ENCODE measurements at regions not wholly inside any gene's neighbourhood (a gene's known extent, or its start where the extent isn't known, plus 50 kb on each side); places are given as distances from the start of the nearest gene placed in this dataset.

- no peaks in the 10 kb centered on the region for H4K20me1 ChIP-seq (ENCODE audit: control insufficient read depth, insufficient read depth, insufficient read length)
- H3K4ac ChIP-seq (ENCODE audit: low read depth, low read length) = no peak overlapping the region
- no peak overlapping the region for H3K23ac ChIP-seq (ENCODE audit: insufficient read length, low read depth, low read length)
- no peak overlapping the region for H2BK12ac ChIP-seq (ENCODE audit: insufficient read length, low read depth, low read length)
- H4K91ac ChIP-seq (ENCODE audit: insufficient read length, low read depth, low read length) = no peak overlapping the region
- no peaks in the 10 kb centered on the region for H3K23me2 ChIP-seq (ENCODE audit: insufficient read length, low read depth, low read length, poor library complexity, severe bottlenecking)
- H3K9ac ChIP-seq (ENCODE audit: extremely low read depth, insufficient read length, low read length) = no peak overlapping the region
- H2AK5ac ChIP-seq (ENCODE audit: insufficient read length, low read length) = no peak overlapping the region
- no peak overlapping the region for H3T11ph ChIP-seq (ENCODE audit: low read length)
- no peak overlapping the region for H3K4me2 ChIP-seq (ENCODE audit: insufficient read depth, insufficient read length, low read length)
- H3K27ac ChIP-seq (ENCODE audit: insufficient read length, low read depth, low read length) = no peak overlapping the region
- H2BK120ac ChIP-seq (ENCODE audit: low read depth, low read length, poor library complexity, severe bottlenecking) = no peak overlapping the region
- H4K8ac ChIP-seq (replicated peaks; ENCODE audit: insufficient read length, low read depth, low read length) = no peak overlapping the region
- peaks cover 48 to 51% of the 10 kb centered on the region in 2 experiments for H3K9me3 Mint-ChIP-seq
- no peak overlapping the region for H3K4me3 Mint-ChIP-seq
- no peak overlapping the region for H3K18ac ChIP-seq (ENCODE audit: insufficient read length, low read depth, low read length)
- H2AFZ ChIP-seq (ENCODE audit: low read length) = no peak overlapping the region
- no peaks in the 10 kb centered on the region; the same call in none of the 2 replicates for H3K27me3 Mint-ChIP-seq (ENCODE audit: low read depth)
- TF ChIP-seq CTCF (conservative IDR thresholded peaks at IDR 0.05) = no peak
- peaks cover 8% of the 10 kb centered on the region for H3K9me3 ChIP-seq (ENCODE audit: control insufficient read depth, low read depth, low read length)
- no peaks in the 10 kb centered on the region for H3K27me3 ChIP-seq (ENCODE audit: insufficient read depth, low read length)
- no peak overlapping the region for H3K14ac ChIP-seq (ENCODE audit: insufficient read depth, low read length)
- no peak overlapping the region for H3K27ac Mint-ChIP-seq
- no peaks in the 10 kb centered on the region for H3K4me1 ChIP-seq (ENCODE audit: insufficient read depth, low read length)
- H4K5ac ChIP-seq (ENCODE audit: insufficient read length, low read depth, low read length) = no peak overlapping the region
- DNase-seq = no peak
- H3K79me2 ChIP-seq (ENCODE audit: insufficient read depth, low read length) = no peaks in the 10 kb centered on the region
- no peak overlapping the region for H3K56ac ChIP-seq (ENCODE audit: insufficient read length, low read depth, low read length)
- no peak overlapping the region for H2BK5ac ChIP-seq (ENCODE audit: insufficient read length, low read length)
- H3K4me1 Mint-ChIP-seq = no peaks in the 10 kb centered on the region
- H2BK15ac ChIP-seq (ENCODE audit: low read depth, low read length) = no peak overlapping the region
- H2BK20ac ChIP-seq (ENCODE audit: low read depth, low read length, poor library complexity, severe bottlenecking) = no peak overlapping the region
- no peaks in the 10 kb centered on the region for H3K79me1 ChIP-seq (ENCODE audit: insufficient read depth, low read depth, low read length, poor library complexity, severe bottlenecking)
- H3K36me3 Mint-ChIP-seq (ENCODE audit: insufficient read depth in 1 of 3, low read depth in 3 of 3) = peaks cover 12 to 38% (median 34%) of the 10 kb centered on the region in 3 experiments
Measured at GRCh38 chr5:122599000-122599399, 175.9 kb upstream of the SNX2 start.

Measured in H9 (cell line).